ENCODE measurements at regions not wholly inside any gene's neighbourhood (a gene's known extent, or its start where the extent isn't known, plus 50 kb on each side); places are given as distances from the start of the nearest gene placed in this dataset.
"Not testable (repeated sequence)": the region's sequence is repeated elsewhere in the genome, so short reads cannot be mapped to it uniquely, and the experiment has no call there.

DNA sequence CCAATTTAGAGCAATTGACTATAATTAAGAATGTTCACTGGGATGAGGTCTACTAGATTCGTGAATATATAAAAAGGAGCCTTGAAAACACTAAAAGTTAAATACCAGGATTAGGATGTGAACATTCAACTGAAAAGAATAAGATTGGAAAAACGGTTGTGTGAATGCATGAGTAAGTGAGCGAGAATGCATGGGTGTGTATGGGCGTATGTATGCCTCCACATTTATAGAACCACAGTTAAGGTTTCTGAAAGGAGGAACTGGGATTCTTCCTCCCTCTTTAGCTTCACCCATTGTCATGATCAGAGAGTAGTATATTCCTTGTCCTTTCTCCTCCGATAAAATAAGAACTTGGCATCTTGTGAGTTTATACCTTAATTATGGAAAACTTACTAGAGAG lies 151.1 kb upstream of the UBE2E3 start:
- no peak for DNase-seq

DNA sequence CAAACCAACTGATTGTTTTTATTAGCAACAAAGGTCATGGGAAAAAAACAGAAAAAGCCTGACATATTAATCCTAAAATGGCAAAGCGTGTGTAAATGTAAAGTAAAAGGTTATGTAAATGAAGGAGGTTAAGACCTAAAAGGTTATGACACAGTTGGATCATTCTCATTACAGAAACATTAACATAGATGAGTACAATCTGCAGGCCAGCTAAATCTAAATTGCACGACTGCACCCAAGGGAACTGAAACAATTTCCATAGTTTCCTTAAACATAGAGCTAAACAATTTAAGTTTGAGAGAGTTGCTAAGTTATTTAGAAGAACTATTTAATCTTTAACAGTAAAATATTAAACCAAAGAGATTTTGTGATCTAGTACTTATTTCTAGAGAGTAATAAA lies 151.6 kb upstream of the UBE2E3 start:
- no peak for DNase-seq

DNA sequence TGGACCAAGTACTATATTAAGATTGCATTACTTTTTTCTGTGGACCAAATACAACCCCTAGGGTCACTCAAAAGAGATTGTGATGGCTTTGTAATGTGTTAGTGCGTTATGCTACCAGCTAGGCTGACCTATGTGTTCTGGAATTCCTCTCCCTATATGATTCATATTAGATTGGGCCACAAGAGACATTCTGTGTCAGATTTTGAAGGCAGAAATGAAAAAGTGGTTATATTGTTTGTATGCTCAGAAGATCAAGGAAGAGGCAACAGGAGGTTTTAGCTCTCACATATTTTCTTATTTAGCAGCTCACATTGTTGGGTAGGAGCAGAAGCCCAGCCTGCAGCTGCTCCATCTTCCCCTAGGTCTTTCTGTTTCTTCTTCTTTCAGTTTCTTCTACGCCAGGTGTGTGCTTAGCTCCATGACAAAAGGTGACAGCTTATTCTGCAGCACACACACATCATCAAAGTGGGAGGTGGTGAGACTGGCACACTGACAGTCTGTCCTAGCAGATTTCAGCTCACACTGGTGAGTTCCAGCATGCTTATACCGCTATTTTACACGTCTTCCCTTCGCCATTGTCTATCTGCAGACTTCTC lies 156.8 kb upstream of the UBE2E3 start:
- no peak for DNase-seq

DNA sequence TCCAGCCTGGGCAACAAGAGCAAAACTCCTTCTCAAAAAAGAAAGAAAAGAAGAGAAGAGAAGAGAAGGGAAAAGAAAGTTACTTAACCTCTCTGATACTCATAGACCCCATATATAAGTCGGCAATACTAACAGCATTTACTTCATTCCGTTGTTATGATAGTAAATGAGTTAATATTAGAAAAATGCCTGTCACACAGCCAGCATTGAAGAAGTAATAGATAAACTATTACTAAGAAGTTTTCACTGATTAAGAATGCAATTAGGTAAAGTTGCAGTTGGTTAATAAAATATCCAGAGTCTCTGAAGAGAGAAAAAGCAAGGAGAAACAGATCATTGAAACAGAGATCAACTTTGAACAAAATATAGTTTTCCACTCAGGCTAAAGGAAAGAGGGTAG lies 161.3 kb upstream of the UBE2E3 start:
- DNase-seq: no peak

DNA sequence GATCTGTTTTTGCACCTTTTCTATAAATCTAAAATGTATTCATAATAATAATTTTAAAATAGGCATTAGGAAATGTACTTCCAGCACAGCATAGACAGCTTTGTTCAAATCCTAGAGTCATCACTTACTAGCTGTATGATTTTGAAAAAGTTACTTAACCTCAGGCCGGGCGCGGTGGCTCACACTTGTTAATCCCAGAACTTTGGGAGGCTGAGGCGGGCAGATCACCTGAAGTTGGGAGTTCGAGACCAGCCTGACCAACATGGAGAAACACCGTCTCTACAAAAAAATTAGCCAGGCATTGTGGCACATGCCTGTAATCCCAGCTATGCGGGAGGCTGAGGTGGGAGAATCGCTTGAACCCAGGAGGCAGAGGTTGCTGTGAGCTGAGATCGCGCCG lies 161.7 kb upstream of the UBE2E3 start:
- not testable (repeated sequence) for DNase-seq

DNA sequence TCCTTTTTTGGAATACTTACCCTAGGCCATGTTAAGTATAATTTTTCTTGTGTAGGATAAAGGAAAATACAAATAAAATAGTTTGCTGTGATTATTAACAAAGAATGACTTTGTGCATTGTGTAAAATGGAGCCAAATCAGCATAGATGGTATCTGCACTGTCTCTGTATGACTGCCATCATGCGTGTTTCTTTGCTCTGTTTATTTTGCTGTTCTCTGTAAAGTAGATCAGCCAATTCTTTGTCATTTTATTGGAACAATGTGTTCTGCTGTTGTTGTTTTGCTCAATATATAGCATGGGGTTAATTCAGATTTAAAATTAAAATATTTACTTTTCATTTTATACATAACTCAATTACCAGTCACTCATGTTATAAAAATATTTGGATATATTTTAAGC lies 181.3 kb upstream of the UBE2E3 start:
- DNase-seq: no peak

DNA sequence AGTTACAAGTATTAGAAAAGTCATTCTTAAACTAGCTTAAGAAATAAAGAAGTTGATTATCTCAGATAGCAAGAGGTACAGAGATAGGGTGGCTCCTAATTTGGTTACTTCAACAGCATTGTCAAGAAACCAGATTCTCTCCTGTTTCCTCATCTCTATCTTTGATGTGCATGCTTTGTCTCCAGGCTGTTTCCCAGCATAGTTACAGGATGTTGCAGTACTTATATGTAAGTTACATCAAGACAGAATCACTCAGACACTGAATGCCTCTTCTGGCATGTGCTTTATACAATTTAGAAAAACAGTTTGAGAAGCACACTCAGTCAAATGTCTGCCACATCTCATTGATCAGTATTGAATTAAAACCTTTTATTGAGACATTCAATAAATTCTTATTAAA lies 189.5 kb upstream of the UBE2E3 start:
- no peak for DNase-seq

DNA sequence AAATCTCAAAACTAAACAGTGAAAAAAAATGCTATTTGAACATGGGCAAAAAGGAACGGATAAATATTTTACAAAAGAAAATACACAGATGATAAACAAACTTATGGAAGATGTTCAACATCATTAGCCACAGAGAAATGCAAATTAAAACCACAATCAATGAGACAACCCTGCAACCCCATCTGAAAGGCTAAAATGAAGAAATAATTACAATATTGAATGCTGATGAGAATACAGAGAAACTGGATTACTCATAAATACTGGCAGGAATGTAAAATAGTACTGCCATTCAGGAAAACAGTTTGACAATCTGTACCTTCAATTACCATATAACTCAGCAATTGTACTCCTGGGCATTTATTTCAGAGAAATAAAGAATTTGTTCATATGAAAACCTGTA lies 193.1 kb upstream of the UBE2E3 start:
- no peak for DNase-seq

DNA sequence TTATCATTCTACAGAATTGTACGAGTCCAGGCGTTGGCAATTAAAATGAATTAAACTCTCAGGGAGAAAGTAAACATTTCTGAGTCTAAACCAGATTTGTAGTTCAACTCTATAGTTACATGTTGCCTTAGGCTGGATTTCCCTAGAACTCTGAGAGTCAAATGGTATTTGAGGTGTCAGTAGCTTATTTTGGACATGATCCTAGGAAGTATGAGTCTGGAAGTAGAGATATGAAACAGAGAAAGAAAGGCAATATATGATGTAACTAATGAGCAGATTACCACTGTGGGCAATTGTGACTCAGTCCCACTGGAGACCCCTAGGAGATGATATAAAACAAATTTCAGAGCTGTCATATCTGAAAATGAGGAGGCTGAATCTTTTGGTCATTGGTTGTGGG lies 199.1 kb upstream of the UBE2E3 start:
- DNase-seq: no peak

DNA sequence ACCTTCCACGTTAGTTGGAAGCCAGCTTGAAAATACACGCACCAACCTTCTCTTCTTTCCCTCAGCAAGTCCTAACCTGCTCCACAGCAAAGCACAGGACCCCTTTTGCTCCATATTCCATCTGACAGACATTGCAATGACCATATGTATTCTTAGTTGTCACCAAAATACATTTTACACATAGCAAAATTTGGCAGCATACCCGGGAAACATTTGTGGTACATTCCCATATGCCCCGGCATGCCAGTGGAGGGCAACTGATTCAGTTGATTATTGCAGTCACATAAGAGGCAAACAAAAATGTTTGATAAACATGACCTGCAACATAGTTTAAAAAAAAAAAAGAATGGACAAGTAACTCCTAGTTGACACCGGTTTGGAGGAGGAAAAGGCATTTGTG lies 202.1 kb upstream of the UBE2E3 start:
- DNase-seq: no peak

DNA sequence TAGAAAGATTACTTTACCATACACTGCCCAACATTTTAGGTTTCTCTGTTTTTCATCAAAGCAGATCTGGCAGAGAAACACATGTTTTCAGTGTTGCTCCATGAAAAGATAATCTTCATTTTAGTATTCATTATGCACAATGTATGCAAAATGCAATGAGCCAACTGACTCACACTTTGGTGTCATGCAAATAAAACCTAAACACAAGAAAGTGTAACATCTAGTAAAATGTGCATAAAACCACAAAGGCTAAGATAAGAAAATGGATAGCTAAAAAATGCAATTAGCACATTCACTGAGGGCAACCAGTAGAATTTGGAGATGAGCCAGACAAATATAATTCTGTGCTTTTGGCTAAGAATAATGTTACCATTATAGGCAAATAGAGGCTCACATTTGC lies 203.5 kb upstream of the UBE2E3 start:
- no peak for DNase-seq

DNA sequence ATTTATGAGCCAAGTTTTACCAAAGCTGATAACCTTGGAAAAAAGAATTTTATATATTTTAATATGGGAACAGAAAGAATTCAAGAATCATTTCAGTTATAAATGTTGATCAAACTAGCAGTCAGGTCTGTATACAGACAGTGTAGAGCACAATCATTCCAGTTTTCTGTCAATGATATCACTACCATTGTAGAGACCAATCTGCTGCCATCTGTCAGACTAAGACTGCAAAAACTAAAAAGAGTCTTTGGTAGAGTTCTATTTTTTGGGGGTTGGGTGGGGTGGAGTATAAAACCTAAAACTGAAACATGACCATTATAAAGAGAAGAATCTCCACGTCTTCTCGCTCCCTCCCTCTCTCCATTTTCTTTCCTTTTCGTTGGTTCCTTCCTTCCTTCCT lies 204.7 kb upstream of the UBE2E3 start:
- DNase-seq: no peak

DNA sequence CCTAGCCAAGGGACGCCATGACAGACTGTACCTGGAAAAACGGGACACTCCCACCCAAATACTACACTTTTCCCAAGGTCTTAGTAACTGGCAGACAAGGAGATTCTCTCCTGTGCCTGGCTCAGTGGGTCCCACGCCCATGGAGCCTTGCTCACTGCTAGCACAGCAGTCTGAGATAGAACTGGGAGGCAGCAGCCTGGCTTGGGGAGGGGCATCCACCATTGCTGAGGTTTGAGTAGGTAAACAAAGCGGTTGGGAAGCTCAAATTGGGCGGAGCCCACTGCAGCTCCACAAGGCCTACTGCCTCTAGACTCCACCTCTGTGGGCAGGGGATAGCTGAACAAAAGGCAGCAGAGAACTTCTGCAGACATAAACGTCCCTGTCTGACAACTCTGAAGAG lies 215.1 kb upstream of the UBE2E3 start:
- not testable (repeated sequence) for DNase-seq

DNA sequence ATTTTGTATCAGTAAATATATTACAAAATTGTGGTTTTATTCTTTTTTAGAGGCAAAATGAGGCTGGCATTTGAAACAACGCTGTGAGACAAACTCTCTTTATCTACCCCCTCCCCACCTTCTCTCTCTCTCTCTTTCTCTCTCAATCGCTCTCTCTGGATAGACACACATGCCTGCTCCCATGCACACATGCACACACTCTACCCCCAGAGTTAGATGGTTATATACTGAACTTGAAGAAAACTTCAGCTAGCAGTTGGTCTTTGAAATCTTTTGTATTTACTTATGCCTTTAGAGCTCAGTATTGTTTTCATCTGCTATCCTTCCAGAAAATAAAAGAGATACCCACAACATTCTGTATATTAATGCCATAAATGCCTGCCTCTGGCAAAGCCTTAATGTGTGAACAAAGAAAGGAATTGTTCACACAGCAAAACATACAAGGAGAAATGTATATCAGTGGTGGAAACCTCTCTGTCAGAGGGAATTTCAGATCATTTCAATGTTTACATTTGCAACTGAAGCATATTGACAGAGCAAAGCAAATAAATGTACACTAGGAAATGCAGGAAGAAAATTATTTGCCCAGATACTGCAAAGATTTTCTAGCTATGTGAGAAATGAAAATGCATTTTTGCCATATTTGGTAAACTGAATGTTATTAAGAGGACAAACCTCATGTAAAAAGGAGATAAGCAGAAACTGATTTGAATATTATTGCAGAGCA lies 217.0 kb upstream of the UBE2E3 start:
- DNase-seq: no peak

DNA sequence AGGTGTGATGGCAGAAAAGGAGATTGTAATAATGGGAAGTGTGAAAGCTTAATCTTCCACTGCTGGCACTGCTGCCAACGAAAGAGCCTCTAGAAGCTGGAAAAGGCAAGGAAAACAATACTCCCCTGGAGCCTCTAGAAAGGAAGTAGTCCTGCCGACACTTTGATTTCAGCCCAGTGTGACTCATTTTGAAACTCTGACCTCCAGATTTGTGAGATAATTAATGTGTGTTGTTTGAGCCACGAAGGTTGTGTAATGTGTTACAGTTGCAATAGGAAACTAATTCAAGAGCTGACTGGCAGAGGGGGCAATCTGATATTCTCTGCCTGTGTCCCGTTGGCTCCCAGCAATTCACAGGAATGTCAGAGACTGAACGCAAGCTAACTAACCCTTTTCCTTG lies 219.2 kb upstream of the UBE2E3 start:
- no peak for DNase-seq

DNA sequence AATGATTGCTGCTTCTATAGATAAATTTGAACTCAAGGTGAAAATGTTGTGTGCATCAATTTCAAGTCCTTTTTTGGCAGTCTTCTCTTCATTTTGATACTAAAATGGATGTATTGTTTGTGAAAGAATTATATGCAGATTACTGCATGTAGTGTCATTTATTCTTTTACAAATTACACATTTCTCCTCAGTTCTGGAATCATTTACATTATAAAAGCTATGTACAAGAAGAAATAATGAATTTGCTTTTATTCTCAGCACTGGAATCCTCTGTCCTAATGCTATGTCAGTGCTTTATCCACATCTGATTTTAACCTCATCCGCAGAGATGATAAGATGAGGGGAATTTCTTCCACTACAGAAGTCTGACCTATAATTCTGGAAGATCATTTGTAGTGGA lies 220.8 kb upstream of the UBE2E3 start:
- DNase-seq: no peak

DNA sequence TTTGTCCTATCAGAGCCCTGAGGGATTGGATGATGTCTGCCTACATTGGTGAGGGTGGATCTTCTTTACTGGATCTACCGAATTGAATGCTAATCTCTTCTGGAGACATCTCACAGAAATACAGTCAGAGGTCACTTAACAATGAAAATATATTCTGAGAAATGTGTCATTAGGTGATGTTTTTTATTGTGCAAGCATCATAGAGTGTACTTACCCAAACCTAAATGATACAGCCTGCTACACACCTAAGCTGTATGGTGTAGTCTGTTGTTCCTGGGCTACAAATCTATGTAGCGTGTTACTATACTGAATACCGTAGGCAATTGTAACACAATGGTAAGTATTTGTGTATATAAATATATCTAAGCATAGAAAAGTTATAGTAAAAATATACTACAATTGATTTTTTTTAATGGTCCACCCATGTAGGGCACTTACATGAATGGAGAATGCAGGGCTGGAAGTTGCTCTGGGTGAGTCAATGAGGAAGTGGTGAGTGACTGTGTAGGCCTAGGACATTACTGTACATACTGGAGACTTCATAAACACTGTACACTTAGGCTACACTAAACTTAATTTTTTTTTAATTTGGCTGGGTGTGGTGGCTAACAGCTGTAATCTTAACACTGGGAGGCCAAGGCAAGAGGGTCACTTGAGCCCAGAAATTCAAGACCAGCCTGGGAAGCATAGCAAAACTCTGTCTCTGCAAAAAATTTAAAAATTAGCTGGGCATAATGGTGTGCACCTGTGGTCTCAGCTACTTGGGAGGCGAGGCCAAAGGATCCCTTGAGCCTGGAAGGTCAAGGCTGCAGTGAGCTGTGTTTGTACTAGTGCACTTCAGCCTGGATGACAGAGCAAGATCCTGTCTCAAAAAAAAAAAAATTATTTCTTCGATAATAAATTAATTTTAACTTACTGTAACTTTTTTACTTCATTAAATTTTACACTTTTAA lies 226.3 kb upstream of the UBE2E3 start:
- no peak for DNase-seq

DNA sequence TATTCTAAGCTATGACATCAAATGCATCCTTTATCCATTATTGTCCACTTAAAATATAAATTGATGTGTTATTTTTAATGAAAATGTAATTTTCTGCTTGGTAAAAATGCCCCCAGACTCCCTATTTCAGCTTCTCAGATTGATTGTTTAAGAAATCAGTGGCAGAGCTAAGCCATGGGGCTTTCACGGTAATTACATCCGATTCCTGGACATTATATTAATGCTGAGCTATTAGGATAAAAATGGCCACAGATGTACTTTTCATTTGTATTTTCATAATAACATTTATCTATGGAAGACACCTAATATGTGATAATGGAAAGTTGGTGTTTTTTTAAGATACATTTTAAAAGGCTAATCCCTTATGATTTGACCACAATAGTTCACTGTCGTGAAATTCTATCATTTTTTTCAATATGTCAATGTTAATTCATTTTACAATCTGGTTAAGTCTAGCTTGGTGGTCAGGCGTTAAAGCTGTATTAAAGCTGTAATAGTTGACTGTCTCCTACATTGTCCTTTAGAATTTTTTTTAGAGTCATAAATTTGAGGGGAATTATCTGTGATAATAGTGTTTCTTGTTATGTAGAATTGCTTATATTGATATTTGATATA lies 229.0 kb upstream of the UBE2E3 start:
- DNase-seq: no peak

DNA sequence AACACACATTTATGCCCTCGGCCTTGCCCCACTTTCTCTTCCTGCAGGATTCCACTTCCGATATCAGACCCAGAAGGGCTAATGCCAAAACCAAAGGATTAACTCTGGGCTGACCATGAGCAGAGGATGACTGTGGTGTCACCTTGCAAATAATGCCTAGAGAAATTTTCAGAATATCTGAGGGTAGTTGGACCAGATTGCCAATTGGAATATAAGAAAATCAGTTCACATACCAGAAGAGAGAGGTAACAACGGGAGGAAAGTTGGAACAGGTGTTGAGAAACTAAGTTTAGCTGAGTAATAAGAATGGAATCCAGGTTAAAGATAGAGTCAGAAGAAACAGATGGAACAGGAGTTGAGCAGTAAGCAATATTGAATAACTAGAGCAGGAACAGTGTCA lies 232.7 kb upstream of the UBE2E3 start:
- no peak for DNase-seq

DNA sequence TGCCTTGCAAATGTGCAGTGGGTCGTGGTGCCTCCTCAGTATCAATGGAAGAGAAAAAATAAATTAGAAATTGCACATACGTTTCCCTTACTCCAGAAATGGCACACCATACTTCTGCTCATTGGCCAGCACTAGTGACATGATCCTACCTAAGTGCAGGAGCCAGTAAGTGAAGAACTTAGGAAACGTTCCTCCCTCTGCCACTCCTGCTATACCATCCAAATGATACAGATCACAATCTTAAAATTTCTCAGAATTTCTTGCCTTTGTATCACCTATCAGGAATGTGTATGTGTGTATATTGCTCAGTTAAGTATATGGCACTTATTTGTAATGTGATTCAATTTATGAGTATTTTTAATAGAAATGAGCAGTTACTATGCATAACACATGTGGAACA lies 237.0 kb upstream of the UBE2E3 start:
- DNase-seq: no peak

DNA sequence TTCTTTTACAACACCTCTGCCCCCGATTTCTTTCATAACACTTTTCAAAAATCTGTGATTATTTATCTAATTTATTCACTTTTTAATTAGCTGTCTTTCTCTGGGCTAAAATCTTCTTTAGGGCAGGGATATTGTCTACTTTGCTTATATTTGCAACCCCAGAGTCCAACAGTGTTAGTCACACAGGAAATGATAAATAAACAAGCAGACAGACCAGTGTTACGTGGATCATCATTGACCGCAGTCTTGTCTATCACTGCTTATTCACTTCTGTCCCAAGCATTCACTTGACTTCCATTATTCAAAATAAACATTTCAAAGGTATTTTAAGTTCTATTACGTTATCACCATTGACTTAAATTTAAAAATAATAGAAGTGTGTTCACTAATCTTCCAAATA lies 237.6 kb upstream of the UBE2E3 start:
- DNase-seq: no peak

DNA sequence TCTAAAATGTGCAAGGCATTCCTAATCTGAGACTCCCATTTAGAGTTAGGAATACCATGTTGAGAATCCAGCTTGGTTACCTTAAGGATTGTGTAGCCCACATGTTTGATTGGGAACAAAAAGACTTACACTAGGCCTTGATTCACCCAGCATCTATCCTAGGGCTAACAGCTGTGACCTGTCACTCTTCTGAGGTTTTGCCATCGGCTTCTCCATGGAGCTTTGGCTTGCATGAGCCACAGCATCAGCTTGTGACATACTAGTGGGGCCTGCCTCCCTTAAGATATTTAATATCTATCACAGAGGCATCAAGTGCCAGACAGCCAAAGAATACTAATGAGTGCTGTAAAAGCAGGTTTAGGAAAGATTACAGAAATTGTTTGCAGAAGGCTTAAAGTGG lies 241.3 kb upstream of the UBE2E3 start:
- no peak for DNase-seq

DNA sequence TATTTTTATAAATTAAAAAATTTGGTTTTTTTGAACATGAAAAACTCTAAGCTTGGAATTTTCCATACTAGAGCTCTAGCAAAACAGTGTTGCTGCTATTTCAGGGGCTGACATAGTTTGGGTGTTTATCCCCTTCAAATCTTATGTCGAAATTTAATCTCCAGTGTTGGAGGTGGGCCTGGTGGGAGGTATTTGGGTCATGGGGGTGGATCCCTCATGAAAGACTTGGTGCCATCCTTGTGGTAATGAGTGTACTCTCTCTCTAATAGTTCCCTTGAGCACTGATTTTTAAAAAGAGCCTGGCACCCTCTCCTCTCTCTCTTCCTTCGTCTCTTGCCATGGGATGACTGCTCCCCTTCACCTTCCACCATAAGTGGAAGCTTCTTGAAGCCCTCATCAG lies 244.6 kb upstream of the UBE2E3 start:
- DNase-seq: no peak

DNA sequence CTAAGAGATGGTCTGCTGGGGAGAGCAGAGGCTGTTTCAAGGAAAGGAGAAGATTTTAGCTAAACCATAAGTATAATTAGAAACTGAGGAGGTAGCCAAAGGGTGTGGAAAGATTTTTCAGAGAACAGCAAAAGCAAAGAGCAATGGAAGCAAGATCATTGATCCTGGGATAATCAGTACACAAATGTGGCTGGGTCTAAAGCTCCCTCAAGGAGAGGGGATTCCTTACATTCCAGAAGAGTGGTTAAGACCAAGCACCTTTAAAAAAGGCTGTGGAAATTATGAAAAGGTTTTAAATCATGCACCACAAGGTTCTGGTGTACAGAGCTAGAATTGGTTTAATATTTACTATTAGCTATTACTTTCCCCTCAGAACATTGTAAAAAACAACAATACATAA lies 246.0 kb upstream of the UBE2E3 start:
- DNase-seq: no peak
